ENCODE measurements at regions not wholly inside any gene's neighbourhood (a gene's known extent, or its start where the extent isn't known, plus 50 kb on each side); places are given as distances from the start of the nearest gene placed in this dataset.

- Histone ChIP-seq H3K18ac (ENCODE audit: low read depth, low read length) (no peak overlapping the region), H4K20me1 (ENCODE audit: insufficient read depth, low read length) (no peaks in the 10 kb centered on the region), H3K23ac (ENCODE audit: low read depth, low read length) (no peak overlapping the region), H3K14ac (replicated peaks; ENCODE audit: low read depth, low read length) (no peak overlapping the region), H3K56ac (ENCODE audit: extremely low read depth, insufficient read depth, low read length) (no peak overlapping the region), H2AK5ac (ENCODE audit: low read depth, low read length) (no peak overlapping the region), H2AK9ac (replicated peaks; ENCODE audit: low read depth, low read length, poor library complexity) (no peak overlapping the region), H3K4me3 (ENCODE audit: insufficient read depth, low read depth, low read length) (no peak overlapping the region), H2BK120ac (ENCODE audit: low read depth, low read length) (no peak overlapping the region), H2BK5ac (ENCODE audit: low read depth, low read length, poor library complexity, severe bottlenecking) (no peak overlapping the region), H2AFZ (replicated peaks; ENCODE audit: low read length, poor library complexity) (no peak overlapping the region), H3K36me3 (ENCODE audit: control insufficient read depth, insufficient read depth, low read length) (no peaks in the 10 kb centered on the region), H2BK20ac (ENCODE audit: low read depth, low read length) (no peak overlapping the region), H3K27ac (ENCODE audit: insufficient read depth, low read length) (no peak overlapping the region), H3K27me3 (ENCODE audit: control insufficient read depth, insufficient read depth, low read length) (peaks cover 5% of the 10 kb centered on the region), H3K9me1 (ENCODE audit: insufficient read depth, low read length) (no peaks in the 10 kb centered on the region), H2BK15ac (ENCODE audit: low read depth, low read length) (no peak overlapping the region), H3K9me3 (ENCODE audit: control insufficient read depth, insufficient read depth, low read length) (no peaks in the 10 kb centered on the region), H3K9ac (ENCODE audit: low read depth, low read length) (no peak overlapping the region), H3K4ac (ENCODE audit: low read depth, low read length) (no peak overlapping the region), H4K8ac (ENCODE audit: low read depth in 2 of 2, low read length in 2 of 2) (no peak overlapping the region), H3K4me1 (ENCODE audit: control insufficient read depth, insufficient read depth, low read length) (no peaks in the 10 kb centered on the region), H3K4me2 (ENCODE audit: low read depth, low read length) (no peak overlapping the region), H4K5ac (ENCODE audit: low read depth, low read length) (no peak overlapping the region), H4K91ac (ENCODE audit: insufficient read depth, low read depth, low read length) (no peak overlapping the region), H3K79me1 (ENCODE audit: low read depth in 1 of 2, low read length in 2 of 2) (no peaks in the 10 kb centered on the region)
- no peak for TF ChIP-seq MAFK (IDR thresholded peaks at IDR 0.05; ENCODE audit: low read depth, low read length)
- TF ChIP-seq RFX5 (IDR thresholded peaks at IDR 0.05; ENCODE audit: low read depth, low read length), result no peak
- TF ChIP-seq CTCF (conservative IDR thresholded peaks at IDR 0.05; ENCODE audit: low read depth, low read length), result no peak
- TF ChIP-seq BHLHE40 (IDR thresholded peaks at IDR 0.05; ENCODE audit: low read depth, low read length), result no peak
- TF ChIP-seq RAD21 (IDR thresholded peaks at IDR 0.05; ENCODE audit: low read length), result no peak
- no peak for TF ChIP-seq ELK1 (IDR thresholded peaks at IDR 0.05; ENCODE audit: borderline replicate concordance, low read depth, low read length)
- no peak for TF ChIP-seq MXI1 (IDR thresholded peaks at IDR 0.05; ENCODE audit: borderline replicate concordance, low read depth, low read length)
- no peak for TF ChIP-seq CEBPB (IDR thresholded peaks at IDR 0.05; ENCODE audit: low read depth, low read length)
- no peak for TF ChIP-seq RCOR1 (IDR thresholded peaks at IDR 0.05; ENCODE audit: insufficient replicate concordance, low read length)
- TF ChIP-seq FOS (IDR thresholded peaks at IDR 0.05; ENCODE audit: low read depth, low read length), result no peak
- TF ChIP-seq SMC3 (IDR thresholded peaks at IDR 0.05; ENCODE audit: low read depth, low read length), result no peak
- no peak for TF ChIP-seq CHD1 (IDR thresholded peaks at IDR 0.05; ENCODE audit: low read depth, low read length)
- BruUV-seq (replicated peaks), result no TSS peak
- ATAC-seq (ENCODE audit: low read depth) (no peak), DNase-seq (no peak)
- in situ Hi-C loops (cut with MboI; ENCODE audit: low sequenced_read_pairs), result no loop called here
- CTCF ChIA-PET, result no interaction called here
- dilution Hi-C loops (cut with HindIII; ENCODE audit: low sequenced_read_pairs, unreplicated experiment), result no loop called here
- intact Hi-C loops (cut with micrococcal nuclease), result no loop called here
- POLR2A ChIA-PET (ENCODE audit: unreplicated experiment), result no interaction called here
Measured at GRCh38 chr14:36441283-36441682, 78.7 kb downstream of the NKX2-1 start.
